ENCODE measurements at regions not wholly inside any gene's neighbourhood (a gene's known extent, or its start where the extent isn't known, plus 50 kb on each side); places are given as distances from the start of the nearest gene placed in this dataset.
"Not testable (repeated sequence)": the region's sequence is repeated elsewhere in the genome, so short reads cannot be mapped to it uniquely, and the experiment has no call there.

DNA sequence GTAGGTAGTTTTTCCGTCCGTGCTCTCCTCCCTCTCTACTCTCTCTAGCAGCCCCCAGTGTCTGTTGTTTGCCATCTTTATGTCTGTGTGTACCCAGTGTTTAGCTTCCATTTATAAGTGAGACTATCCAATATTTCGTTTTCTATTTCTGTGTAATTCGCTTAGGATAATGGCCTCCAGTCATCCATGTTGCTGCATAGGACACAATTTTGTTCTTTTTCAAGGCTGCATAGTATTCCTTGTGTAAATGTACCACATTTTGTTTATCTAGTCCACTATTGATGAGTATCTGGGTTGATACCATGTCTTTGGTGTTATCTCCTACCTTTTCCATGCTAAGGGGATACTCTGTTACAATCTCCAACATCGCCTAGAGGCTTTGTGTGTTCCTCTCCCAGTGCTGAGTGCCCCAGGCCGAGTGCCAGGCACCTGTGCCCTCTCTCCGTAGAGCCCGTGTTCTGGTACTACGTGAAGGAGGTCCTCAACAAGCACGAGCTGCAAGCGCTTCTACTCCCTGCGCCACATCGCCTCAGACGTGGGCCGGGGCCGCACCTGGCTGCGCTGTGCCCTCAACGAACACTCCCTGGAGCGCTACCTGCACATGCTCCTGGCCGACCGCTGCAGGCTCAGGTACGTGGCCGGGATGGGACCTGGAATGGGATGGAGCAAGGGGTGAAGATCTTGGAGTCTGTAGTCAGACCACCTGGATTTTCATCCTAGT is 51.0 kb downstream of the NPIPB11 start:
- H3K36me3 ChIP-seq (ENCODE audit: control insufficient read depth in 1 of 2, insufficient read depth in 2 of 2, low read length in 2 of 2); H3K27ac ChIP-seq (ENCODE audit: low read depth, low read length); H3K9me3 ChIP-seq (ENCODE audit: control insufficient read depth in 1 of 2, low read length in 2 of 2); H3K4me1 ChIP-seq (ENCODE audit: control insufficient read depth in 1 of 2, insufficient read depth in 2 of 2, low read length in 2 of 2); H3K4me3 ChIP-seq (ENCODE audit: low read depth in 1 of 2, low read length in 2 of 2); H3K9ac ChIP-seq (ENCODE audit: low read depth in 1 of 2, low read length in 2 of 2); H3K27me3 ChIP-seq (ENCODE audit: control insufficient read depth in 1 of 2, insufficient read depth in 2 of 2, low read length in 2 of 2): not testable (repeated sequence)

DNA sequence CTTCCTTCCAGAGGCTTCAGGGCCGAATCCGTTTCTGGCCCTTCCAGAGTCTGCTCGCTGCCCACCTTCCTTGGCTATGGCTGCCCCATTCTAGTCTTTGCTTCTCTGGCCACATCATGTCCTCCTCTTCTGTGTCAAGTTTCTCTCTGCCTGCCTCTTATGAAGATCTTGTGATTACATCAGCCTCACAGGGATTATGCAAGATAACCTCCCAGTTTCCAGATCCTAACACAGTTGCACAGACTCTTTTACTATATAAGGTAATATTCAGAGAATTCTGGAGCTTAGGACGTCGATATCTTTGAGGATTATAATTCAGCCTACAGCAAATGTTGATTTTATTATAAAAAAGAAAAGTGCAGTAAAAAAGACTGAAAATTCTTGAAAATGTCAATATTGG is 52.1 kb downstream of the NPIPB11 start:
- H3K4me3 ChIP-seq (ENCODE audit: low read depth in 1 of 2, low read length in 2 of 2); H3K4me1 ChIP-seq (ENCODE audit: control insufficient read depth in 1 of 2, insufficient read depth in 2 of 2, low read length in 2 of 2); H3K9ac ChIP-seq (ENCODE audit: low read depth in 1 of 2, low read length in 2 of 2); H3K9me3 ChIP-seq (ENCODE audit: control insufficient read depth in 1 of 2, low read length in 2 of 2); H3K27ac ChIP-seq (ENCODE audit: low read depth, low read length); H3K36me3 ChIP-seq (ENCODE audit: control insufficient read depth in 1 of 2, insufficient read depth in 2 of 2, low read length in 2 of 2); H3K27me3 ChIP-seq (ENCODE audit: control insufficient read depth in 1 of 2, insufficient read depth in 2 of 2, low read length in 2 of 2): not testable (repeated sequence)

DNA sequence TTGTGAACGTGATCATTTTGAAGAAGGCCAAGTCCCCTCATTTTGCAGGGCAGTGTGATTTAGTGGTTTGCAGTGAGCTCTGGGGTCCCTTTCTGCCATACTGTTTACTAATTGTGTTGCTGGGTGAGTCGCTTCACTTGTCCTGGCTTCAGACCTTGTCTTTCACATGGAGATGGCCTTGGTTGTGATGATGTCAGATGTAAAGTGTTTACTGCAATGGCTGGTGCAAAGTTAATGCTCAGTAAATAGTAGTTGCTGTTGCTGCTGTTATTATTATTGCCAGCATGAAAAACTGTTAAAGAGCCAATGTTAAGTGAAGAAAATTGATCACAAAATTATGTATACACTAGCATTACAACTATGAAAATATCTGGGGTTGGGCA is 53.9 kb downstream of the NPIPB11 start:
- not testable (repeated sequence) for H3K36me3 ChIP-seq (ENCODE audit: control insufficient read depth in 1 of 2, insufficient read depth in 2 of 2, low read length in 2 of 2)

DNA sequence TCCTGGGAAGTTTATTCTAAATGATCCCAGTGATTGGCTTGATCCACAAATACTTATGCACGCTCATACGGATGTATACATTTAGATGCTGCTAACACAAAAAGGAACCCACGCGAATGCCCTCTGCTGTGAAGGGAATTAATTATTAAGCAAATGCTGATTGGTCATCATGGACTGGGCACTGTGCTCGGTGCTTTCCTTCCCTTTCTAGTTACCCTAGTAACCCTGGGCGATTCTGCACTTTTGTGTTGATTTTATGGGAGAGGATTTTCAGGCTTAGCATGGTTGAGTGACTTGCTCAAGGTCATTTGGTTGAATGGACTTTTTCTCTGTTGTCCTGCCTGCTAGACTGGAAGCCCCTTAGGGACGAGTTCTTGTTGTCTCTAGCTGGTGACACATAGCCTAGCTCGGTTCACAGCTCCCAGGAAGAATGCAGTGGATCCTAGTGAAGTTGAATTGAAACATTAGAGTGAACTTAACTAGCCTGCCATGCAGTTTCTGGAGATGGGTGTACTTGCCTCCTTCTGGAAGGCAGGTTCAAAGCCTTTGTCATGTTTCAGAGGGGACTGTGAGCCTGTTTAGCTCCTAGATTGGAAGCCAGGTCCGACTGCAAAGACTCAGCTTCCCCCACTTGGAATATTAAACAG is 54.4 kb downstream of the NPIPB11 start:
- not testable (repeated sequence) for H3K36me3 ChIP-seq (ENCODE audit: control insufficient read depth in 1 of 2, insufficient read depth in 2 of 2, low read length in 2 of 2); H3K4me1 ChIP-seq (ENCODE audit: control insufficient read depth in 1 of 2, insufficient read depth in 2 of 2, low read length in 2 of 2); H3K27me3 ChIP-seq (ENCODE audit: control insufficient read depth in 1 of 2, insufficient read depth in 2 of 2, low read length in 2 of 2); H3K4me3 ChIP-seq (ENCODE audit: low read depth in 1 of 2, low read length in 2 of 2); H3K9me3 ChIP-seq (ENCODE audit: control insufficient read depth in 1 of 2, low read length in 2 of 2); H3K27ac ChIP-seq (ENCODE audit: low read depth, low read length); H3K9ac ChIP-seq (ENCODE audit: low read depth in 1 of 2, low read length in 2 of 2)

More for the DNA sequence above, 53.9 kb downstream of the NPIPB11 start:
- H3K27me3 ChIP-seq (ENCODE audit: control insufficient read depth in 1 of 2, insufficient read depth in 2 of 2, low read length in 2 of 2); H3K27ac ChIP-seq (ENCODE audit: low read depth, low read length); H3K4me3 ChIP-seq (ENCODE audit: low read depth in 1 of 2, low read length in 2 of 2); H3K4me1 ChIP-seq (ENCODE audit: control insufficient read depth in 1 of 2, insufficient read depth in 2 of 2, low read length in 2 of 2); H3K9me3 ChIP-seq (ENCODE audit: control insufficient read depth in 1 of 2, low read length in 2 of 2); H3K9ac ChIP-seq (ENCODE audit: low read depth in 1 of 2, low read length in 2 of 2): not testable (repeated sequence)

DNA sequence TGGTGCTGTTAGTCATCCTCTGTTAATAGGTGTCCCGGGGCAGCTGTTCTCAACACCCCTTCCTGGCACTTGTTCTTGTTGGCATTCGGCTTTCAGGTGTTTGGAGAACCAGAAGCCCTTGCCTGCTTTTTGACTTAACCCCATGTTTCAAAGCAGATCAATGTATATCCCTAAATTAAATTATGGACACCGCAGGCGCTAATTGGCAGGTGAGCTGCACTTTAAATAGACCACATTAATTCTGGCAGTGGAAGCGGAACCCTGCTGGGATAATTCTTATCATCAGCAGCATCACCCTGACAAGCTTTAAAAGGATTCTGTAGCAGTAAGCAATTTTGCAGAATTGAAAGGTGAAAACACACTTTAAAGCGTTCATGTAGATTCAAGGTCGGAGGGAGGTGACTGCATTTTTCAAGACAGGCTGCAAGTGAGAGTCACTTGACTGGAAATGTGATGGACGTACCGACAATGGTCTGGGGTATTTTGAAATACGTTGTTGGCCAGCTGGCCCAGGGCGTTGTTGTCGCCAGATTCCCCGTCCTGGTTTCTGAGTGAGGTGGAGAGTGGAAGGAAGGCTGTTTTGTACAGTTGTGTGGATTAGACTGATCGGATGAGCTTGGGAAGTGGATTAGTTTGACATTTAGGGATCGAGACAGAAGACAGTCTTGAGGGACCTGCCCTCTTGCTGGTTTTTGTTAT is 55.1 kb downstream of the NPIPB11 start:
- not testable (repeated sequence) for H3K9ac ChIP-seq (ENCODE audit: low read depth in 1 of 2, low read length in 2 of 2); H3K36me3 ChIP-seq (ENCODE audit: control insufficient read depth in 1 of 2, insufficient read depth in 2 of 2, low read length in 2 of 2); H3K4me3 ChIP-seq (ENCODE audit: low read depth in 1 of 2, low read length in 2 of 2); H3K27ac ChIP-seq (ENCODE audit: low read depth, low read length); H3K27me3 ChIP-seq (ENCODE audit: control insufficient read depth in 1 of 2, insufficient read depth in 2 of 2, low read length in 2 of 2); H3K9me3 ChIP-seq (ENCODE audit: control insufficient read depth in 1 of 2, low read length in 2 of 2); H3K4me1 ChIP-seq (ENCODE audit: control insufficient read depth in 1 of 2, insufficient read depth in 2 of 2, low read length in 2 of 2)

DNA sequence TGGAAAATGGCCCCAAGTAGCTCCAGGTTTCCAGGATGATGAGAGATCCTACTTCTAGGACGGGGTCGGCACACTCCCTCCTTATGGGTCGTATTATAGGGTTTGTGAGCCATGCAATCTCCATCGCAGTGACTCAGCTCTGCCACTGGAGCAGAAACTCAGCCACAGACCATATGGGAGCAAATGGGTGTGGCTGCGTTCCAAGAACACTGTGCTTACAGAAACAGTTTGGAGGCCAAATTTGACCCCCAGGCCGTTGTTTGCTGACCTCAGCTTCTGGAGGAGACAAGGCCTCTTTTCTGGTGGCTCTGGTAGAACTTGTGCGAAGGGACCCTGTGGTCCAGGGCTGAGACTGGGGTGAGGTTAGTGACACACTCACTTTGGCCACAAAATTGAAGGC is 56.5 kb downstream of the NPIPB11 start:
- H3K36me3 ChIP-seq (ENCODE audit: control insufficient read depth in 1 of 2, insufficient read depth in 2 of 2, low read length in 2 of 2); H3K9me3 ChIP-seq (ENCODE audit: control insufficient read depth in 1 of 2, low read length in 2 of 2); H3K27me3 ChIP-seq (ENCODE audit: control insufficient read depth in 1 of 2, insufficient read depth in 2 of 2, low read length in 2 of 2); H3K4me3 ChIP-seq (ENCODE audit: low read depth in 1 of 2, low read length in 2 of 2); H3K27ac ChIP-seq (ENCODE audit: low read depth, low read length); H3K4me1 ChIP-seq (ENCODE audit: control insufficient read depth in 1 of 2, insufficient read depth in 2 of 2, low read length in 2 of 2); H3K9ac ChIP-seq (ENCODE audit: low read depth in 1 of 2, low read length in 2 of 2): not testable (repeated sequence)

DNA sequence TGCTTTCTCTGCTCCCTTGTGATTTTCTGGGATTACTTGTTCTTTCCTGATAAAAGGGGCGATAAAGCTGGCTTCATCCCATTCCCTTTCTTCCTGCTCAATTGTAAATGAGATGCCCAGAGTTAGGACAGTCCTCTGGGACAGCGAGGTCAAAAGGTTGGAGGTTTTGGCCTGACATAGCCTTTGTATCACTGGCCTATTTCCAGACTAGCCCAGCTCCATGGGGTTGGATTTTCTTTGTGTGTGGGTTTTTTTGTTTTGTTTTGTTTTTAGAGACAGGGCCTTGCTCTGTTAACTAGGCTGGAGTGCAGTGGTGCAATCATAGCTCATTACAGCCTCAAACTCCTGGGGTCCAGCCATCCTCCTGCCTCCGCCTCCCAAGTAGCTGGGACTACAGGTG is 57.8 kb downstream of the NPIPB11 start:
- not testable (repeated sequence) for H3K36me3 ChIP-seq (ENCODE audit: control insufficient read depth in 1 of 2, insufficient read depth in 2 of 2, low read length in 2 of 2); H3K4me1 ChIP-seq (ENCODE audit: control insufficient read depth in 1 of 2, insufficient read depth in 2 of 2, low read length in 2 of 2); H3K27me3 ChIP-seq (ENCODE audit: control insufficient read depth in 1 of 2, insufficient read depth in 2 of 2, low read length in 2 of 2); H3K9me3 ChIP-seq (ENCODE audit: control insufficient read depth in 1 of 2, low read length in 2 of 2); H3K27ac ChIP-seq (ENCODE audit: low read depth, low read length); H3K9ac ChIP-seq (ENCODE audit: low read depth in 1 of 2, low read length in 2 of 2); H3K4me3 ChIP-seq (ENCODE audit: low read depth in 1 of 2, low read length in 2 of 2)

DNA sequence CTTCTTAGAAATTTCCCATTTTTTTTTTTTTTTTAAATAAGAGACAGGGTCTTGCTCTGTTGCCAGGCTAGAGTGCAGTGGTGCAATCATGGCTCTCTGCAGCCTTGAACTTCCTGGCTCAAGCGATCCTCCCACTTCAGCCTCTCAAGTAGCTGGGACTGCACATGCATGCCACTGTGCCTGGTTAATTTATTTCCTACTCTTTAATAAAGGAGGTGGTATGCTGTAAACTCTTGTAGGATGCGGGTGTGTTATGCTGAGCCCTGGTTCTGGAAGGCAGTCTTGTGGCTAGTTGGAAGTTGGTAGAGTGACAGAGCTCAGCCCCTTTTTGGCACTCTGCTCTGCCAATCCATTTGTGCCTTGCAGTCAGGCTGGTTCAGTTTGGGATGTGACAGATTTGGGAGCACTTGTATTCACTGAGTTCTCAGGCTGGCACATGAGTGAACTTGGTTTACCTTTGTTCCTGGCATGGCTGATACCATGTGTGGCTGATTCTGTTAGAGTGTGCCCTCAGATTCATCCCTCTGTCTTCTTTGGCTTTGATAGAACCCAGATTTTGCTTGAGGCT is 58.3 kb downstream of the NPIPB11 start:
- not testable (repeated sequence) for H3K27ac ChIP-seq (ENCODE audit: low read depth, low read length); H3K9me3 ChIP-seq (ENCODE audit: control insufficient read depth in 1 of 2, low read length in 2 of 2); H3K4me3 ChIP-seq (ENCODE audit: low read depth in 1 of 2, low read length in 2 of 2)

DNA sequence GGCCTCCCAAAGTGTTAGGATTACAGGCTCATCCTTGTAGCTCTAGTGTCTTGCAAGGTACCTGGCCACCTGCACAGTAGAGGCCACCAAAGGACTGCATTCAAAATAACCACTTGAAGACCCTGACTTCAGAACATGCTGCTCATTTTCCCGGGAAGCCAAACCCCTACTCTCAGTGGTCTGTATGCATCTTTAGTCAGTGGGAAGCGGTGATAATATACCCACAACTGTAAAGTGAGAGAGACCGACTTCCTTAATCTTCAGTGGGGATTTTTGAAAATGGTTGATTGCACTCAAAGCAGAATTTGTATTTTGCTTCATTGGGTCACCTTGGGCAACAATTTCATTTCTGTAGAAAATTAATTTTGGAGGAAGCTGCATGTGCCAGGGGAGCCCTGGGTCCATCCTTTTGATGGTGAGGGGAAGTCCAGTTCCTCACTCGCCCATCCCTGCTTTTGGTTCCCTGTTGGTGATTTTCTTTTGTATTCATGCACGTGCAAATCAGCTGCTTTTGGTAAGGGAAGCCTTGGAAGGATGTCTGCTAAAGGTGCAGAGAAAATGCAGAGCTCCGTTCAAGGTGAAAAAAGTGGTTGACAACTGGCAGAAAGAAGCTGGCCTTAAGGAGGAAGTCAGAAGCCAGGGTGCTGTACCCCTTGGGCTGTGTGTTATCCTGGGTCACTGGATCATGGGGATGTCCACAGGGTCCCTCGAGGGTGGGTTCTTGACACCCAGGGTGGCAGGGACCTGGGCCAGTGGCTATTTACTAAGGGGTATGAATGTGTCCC is 59.5 kb downstream of the NPIPB11 start:
- not testable (repeated sequence) for H3K27me3 ChIP-seq (ENCODE audit: control insufficient read depth in 1 of 2, insufficient read depth in 2 of 2, low read length in 2 of 2); H3K27ac ChIP-seq (ENCODE audit: low read depth, low read length); H3K9ac ChIP-seq (ENCODE audit: low read depth in 1 of 2, low read length in 2 of 2); H3K4me3 ChIP-seq (ENCODE audit: low read depth in 1 of 2, low read length in 2 of 2); H3K4me1 ChIP-seq (ENCODE audit: control insufficient read depth in 1 of 2, insufficient read depth in 2 of 2, low read length in 2 of 2); H3K9me3 ChIP-seq (ENCODE audit: control insufficient read depth in 1 of 2, low read length in 2 of 2); H3K36me3 ChIP-seq (ENCODE audit: control insufficient read depth in 1 of 2, insufficient read depth in 2 of 2, low read length in 2 of 2)

More for the DNA sequence above, 58.3 kb downstream of the NPIPB11 start:
- H3K9ac ChIP-seq (ENCODE audit: low read depth in 1 of 2, low read length in 2 of 2); H3K36me3 ChIP-seq (ENCODE audit: control insufficient read depth in 1 of 2, insufficient read depth in 2 of 2, low read length in 2 of 2); H3K27me3 ChIP-seq (ENCODE audit: control insufficient read depth in 1 of 2, insufficient read depth in 2 of 2, low read length in 2 of 2); H3K4me1 ChIP-seq (ENCODE audit: control insufficient read depth in 1 of 2, insufficient read depth in 2 of 2, low read length in 2 of 2): not testable (repeated sequence)

DNA sequence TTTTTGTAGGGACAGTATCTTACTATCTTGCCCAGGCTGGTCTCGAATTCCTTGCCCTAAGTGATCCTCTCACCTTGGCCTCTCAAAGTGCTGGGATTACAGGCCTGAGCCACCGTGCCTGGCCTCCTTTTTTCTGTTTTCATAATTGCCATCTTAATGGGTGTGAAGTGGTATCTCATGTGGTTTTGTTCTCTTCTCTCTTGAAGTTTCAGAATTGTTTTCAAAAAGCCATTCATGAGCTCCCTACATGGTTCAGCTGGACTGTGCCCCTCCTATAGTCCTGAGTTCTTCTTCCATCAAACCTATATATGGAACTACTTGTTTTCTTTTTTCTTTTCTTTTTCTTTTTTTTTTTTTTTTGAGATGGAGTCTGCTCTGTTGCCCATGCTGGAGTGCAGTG is 60.3 kb downstream of the NPIPB11 start:
- not testable (repeated sequence) for H3K36me3 ChIP-seq (ENCODE audit: control insufficient read depth in 1 of 2, insufficient read depth in 2 of 2, low read length in 2 of 2); H3K9me3 ChIP-seq (ENCODE audit: control insufficient read depth in 1 of 2, low read length in 2 of 2); H3K9ac ChIP-seq (ENCODE audit: low read depth in 1 of 2, low read length in 2 of 2); H3K27ac ChIP-seq (ENCODE audit: low read depth, low read length); H3K4me3 ChIP-seq (ENCODE audit: low read depth in 1 of 2, low read length in 2 of 2); H3K4me1 ChIP-seq (ENCODE audit: control insufficient read depth in 1 of 2, insufficient read depth in 2 of 2, low read length in 2 of 2); H3K27me3 ChIP-seq (ENCODE audit: control insufficient read depth in 1 of 2, insufficient read depth in 2 of 2, low read length in 2 of 2)

All from duodenal mucosa (tissue), 2 donors.